NCI-H2196 (cell line): ENCODE measurements at regions not wholly inside any gene's neighbourhood (a gene's known extent, or its start where the extent isn't known, plus 50 kb on each side); places are given as distances from the start of the nearest gene placed in this dataset.
"Not testable (repeated sequence)": the region's sequence is repeated elsewhere in the genome, so short reads cannot be mapped to it uniquely, and the experiment has no call there.

Experiments used
- DNase-seq: peaks from one replicate; lab custom pipeline; 2025; ENCODE audit not compliant: unreplicated experiment; lab: John Stamatoyannopoulos, UW

DNA sequence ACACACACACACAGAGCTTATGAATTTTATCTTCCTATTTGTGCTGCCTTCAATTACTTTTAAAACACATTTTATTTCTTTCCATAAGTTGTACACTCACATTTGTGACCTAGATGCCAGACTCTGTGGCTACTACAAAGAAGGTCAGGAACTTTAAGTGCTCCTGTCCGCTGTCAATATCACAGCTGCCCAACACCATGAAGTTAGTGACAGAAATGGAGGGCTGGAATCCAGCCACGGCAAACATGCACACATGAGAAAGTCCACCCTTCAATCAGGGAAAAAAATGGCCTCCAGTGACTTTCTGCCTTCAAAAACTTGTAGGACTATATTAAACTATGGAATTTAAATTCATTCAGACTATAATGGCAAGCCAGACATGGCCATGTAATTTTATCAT is 334.4 kb upstream of the FSTL5 start:
- no peak for DNase-seq

DNA sequence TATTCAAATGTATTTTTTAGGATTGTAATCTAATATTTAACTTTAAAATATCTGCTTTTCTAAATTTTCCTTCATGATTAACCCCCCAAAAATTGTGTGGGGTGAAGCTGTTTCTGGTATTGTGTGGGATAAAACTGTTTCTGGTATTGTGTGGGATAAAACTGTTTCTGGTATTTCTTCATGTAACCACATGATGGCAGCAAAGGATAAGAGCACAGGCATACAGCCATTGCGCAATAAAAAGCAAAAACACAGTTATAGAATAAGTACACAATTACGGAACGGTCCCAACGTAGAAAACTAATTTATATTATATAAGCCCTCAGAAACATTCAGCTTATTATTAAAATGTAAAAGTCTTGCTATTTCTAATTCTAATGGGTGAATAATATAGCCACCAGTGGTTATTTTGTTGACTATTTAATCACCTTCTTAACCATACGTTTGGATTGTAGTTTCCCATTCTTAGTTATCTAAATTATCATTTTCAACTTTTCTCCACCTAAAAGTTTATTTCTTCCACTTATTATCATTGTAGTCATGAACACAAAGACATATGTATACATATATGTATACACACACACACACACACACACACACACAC is 333.9 kb upstream of the FSTL5 start:
- DNase-seq, result peak; percentile 13

DNA sequence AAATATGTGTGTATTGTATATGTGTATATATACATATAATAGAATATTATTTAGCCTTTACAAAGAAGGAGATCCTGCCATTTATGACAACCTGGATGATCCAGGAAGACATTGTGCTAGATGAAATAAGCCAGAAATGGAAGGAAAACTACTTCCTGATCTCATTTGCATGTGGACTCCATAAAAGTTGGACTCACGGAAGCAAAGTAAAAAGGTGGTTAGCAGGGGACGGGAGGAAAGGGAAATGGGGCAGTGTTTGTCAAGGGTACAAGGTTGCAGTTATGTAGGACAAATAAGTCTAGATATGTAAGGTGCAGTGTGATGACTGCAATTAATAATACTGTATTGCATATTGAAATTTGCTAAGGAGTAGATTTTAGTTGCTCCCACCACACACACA is 331.1 kb upstream of the FSTL5 start:
- DNase-seq, result no peak

DNA sequence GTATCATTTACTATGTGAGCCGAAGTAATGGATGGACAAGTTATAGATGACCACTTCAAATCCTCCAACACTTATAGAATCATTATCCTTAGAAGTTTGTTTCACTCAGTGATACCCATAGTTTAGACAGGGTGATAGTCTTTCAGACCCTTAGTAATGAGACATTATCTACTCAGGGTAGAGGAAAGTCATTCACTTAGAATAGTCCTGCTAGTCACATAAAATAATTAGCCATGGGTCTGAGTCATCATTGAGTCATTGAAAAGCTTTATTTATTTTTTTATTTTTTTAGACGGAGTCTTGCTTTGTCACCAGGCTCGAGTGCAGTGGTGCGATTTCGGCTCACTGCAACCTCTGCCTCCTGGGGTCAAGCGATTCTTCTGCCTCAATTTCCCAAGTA is 321.7 kb upstream of the FSTL5 start:
- DNase-seq, result no peak

DNA sequence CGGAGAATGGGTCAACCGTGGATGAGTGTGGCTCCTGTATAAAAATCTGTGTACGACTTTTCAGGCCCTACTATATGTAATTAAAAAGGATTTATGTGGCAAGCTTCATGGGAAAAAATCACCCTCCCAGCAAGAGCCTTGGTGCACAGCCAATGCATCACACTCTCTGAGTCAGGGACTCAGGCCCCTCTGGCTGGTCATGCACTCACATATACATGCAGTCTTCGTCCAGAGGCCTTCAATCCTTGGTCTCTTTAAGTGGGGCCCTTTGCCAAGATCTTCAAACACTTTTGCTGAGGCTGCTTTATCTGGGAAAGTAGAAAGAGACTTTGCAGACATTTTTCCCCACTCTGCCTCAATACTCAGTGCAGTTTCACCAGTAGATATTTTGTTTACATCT is 311.4 kb upstream of the FSTL5 start:
- DNase-seq, result no peak

DNA sequence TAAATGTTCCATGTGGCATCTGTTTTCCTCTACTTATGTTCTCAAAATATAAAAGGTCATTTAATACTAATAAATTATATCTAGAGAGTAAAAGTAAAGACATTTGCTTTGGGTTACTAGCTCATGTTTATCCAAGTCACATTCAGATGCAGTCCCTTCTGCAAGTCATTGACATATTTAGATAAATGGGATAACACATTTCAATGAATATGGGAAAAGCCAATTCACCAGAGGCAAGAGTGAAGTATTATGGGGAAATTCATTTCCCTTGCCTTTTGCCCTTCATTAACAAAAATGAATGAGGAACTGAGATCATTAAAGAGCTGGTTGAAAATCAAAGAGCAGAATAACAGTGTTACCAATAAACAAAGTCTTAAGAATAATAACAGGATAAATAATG is 306.2 kb upstream of the FSTL5 start:
- DNase-seq, result no peak

DNA sequence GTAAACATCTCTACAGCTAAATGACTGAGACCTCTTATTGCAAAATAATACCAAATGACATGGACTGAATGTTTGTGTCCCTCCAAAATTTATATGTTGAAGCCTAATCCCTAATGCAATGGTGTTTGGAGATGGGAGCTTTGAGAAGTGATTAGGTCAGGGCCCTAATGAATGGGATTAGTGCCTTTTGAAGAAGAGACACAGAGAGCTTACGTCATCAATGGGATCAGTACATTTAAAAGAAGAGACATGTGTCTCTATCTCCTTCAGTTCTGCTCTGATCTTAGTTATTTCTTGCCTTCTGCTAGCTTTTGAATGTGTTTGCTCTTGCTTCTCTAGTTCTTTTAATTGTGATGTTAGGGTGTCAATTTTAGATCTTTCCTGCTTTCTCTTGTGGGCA is 301.6 kb upstream of the FSTL5 start:
- DNase-seq, result not testable (repeated sequence)

DNA sequence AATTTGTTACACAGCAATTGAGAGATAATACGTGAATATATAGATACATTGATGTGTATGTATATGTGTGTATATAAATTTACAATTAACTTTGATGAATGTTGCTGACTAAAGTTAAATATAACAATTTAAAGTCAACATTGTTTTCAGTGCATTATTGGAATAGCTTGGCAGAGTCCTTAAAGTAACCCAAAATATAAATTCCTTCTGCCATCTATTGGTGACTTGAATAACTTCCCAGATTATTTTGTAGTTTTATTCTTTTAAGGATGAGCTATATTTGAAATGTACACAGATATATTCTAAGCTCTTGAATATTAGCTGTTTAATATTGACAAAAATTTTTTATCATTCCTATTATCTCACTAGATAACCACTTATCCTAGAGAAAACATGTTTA is 298.2 kb upstream of the FSTL5 start:
- DNase-seq, result peak; percentile 0

DNA sequence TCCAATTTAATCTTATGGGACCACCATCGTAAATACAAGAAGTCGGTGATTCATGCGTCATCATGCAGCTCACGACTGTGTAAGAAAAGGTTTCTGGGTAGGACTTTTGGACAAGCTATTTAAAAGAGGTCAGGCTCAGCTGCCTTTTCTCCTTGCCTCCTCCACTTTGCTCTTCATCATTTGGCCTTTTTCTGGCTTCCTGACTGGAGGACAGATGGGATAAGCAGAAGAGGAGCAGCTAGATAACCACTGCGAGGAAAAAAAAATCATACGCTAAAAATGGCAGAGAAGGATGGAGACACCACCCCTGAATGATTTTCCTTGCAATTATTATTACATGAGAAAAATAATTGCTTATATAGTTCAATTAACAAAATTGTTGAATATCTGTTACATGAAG is 294.3 kb upstream of the FSTL5 start:
- no peak for DNase-seq

DNA sequence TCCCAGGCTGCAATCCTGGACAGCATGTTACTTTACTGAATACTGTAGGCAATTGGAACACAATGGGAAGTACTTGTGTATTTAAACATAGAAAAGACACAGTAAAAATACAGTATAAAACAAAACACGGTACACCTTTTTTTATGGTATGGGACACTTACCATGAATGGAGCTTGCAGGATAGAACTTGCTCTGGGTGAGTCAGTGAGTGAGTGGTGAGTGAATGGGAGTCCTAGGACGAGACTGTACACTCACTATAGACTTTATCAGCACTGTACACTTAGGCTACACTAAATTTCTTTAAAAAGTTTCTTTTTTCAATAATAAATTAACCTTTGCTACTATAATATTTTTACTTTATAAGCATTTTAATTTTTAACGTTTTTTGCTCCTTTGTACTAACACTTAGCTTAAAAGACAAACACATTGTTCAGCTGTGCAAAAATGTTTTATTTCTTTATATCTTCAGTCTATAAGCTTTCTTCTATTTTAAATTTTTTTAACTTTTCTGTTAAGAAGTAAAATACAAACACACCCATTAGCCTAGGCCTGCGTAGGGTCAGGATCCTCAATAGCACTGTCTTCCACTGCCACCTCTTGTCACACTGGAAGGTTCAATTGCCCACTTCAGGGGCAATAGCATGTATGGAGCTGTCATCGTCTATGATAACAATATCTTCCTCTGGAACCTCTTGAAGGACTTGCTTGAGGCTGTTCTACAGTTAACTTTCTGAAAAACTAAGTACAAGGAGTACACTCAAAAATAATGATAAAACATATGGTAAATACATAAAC is 293.5 kb upstream of the FSTL5 start:
- DNase-seq, result no peak

DNA sequence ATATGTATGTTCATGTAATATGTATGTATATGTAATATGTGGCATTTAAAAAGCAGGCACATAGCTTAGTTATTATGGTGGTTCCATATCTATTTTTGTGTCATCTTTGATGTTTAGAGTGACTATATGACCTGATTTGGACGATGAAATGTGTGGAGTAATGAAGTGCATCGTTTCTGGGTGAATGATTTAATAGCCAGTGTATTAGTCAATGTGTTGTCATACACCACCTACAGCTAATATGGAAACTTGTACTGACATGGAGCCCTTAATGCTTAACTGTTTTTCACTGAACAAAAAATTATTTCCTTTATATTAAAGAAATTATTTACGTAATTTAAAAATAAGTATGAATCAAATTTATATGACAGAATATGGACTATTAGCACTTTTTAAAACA is 292.3 kb upstream of the FSTL5 start:
- DNase-seq, result no peak

DNA sequence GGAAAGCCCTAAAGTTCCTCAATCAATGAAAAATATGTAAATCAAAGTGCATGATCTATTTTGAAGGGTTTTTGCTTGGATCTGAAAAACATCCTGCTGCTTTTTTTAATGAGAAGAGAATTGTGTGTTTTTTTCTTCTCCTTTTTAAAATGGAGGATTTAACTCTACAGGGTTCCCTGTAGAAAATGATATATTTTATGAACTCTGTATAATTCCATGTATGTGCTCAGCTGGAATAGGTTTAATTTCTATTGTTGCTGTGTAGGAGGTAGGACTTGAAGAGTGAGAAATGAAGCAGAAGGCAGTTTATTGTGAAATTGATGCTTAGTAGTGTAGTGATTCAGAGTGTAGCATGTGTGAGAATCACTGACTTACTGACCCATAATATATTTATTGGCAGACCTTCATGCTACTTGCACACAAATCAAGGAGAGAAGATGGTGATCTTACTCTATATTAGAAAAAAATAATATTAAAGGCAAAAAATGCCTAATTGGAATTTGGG is 286.8 kb upstream of the FSTL5 start:
- DNase-seq, result no peak

DNA sequence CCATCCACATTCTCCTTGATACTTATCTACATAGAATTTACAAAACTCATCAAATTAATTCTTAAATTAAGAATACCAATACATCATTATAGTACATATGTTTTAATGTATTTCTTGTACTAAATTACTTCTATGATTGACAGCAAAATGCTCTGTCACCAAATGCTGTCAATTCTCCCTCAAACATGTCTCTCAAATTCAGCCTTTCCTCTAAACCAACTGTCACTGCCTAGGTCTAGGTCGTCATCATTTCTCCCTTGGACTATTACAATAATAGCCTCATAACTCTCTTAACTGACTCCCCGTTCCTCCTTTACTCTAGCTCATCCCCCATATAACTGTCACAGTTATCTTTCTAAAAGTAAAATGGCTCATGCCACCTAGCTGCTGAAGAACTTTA is 279.7 kb upstream of the FSTL5 start:
- DNase-seq, result no peak

DNA sequence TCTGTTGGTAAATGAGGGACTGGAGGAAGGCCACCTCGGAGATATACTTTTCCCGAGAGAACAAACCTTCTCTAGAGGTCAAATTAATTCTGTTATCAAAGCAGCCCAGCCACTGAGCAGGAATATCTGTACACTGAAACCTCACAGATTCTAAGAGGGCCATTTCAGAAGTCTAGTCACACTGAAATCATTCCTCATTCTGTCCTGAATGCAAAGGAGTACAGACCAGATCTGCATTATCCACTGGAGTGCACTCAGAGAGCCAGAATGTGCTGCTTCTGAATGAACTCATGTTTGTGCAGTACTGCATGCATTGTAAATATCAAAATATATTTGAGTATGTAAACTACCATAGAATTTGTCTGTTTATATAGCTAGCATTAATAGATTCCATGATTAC is 278.3 kb upstream of the FSTL5 start:
- DNase-seq, result no peak

DNA sequence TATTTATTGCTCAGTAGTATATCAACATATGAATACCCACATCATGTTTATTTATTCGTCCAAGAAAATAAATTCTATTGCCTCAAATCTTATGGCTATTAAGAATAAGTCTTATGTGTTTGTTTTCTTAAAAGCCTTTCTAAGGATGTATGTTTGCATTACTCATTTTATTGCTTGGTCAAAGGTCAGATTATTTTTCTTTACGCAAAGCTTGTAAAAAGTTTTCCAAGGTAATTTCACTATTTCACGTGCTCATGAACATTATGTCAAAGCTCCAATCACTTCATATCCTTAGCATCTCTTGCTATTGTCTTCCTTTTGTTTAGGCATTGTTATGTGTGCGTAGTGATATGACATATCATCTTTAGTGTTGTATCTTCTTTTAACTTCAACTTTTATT is 258.5 kb upstream of the FSTL5 start:
- no peak for DNase-seq

DNA sequence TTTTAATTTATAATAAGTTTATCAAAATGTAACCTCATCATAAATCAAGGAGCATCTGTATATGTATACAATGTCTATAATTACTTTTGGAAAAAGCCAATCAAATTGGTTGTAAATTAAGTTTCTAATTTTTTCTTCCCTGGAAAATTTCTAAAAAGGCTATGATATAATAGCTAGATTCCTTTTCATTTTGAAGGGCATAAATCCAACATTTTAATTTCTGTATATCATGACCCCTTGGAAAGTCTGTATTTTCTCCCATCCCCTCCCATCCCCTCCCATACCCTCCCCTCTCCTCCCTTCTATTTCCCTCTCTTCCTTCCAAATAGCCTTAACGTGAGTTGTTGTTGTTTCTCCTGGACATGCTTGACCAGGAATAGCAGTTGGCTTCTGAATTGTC is 247.1 kb upstream of the FSTL5 start:
- no peak for DNase-seq

DNA sequence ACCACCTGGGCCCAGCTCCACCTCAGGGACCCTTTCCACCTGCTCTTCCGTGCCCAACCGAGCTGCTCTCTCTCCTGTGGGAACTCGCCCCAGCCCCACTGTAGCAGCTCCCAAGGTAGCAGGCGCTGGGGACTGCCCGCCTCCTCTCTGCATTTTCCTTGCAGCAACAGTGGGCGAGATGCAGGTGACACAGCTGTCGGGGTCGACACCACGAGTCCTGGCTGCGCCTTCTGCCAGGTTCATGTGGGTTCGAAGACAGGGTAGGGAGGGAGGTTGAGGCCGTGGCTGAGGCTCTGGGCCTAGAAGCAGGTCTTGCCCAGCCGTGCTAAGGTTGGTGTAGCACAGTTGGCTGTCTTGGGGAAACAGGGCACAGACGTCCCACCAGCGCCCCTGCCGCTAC is 245.2 kb upstream of the FSTL5 start:
- no peak for DNase-seq

DNA sequence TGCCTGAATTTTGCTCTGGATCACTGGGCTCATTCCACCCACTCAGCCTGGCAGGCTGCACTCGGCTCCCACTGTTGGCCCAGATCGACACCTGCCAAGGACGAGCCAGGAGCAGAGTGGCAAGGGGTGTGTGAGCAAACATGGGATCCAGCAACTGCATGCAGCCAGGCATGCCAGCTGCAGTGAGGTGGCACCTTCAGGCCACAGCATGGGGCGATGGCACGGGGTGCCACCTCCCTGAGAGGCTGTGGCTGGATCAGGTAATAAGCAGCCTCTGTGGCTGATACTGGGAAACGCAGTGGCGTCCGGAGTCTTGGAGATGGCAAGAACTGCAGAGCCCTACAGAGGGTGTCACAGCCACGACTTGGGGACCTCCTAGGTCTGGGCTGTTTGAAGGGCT is 244.5 kb upstream of the FSTL5 start:
- DNase-seq, result no peak

DNA sequence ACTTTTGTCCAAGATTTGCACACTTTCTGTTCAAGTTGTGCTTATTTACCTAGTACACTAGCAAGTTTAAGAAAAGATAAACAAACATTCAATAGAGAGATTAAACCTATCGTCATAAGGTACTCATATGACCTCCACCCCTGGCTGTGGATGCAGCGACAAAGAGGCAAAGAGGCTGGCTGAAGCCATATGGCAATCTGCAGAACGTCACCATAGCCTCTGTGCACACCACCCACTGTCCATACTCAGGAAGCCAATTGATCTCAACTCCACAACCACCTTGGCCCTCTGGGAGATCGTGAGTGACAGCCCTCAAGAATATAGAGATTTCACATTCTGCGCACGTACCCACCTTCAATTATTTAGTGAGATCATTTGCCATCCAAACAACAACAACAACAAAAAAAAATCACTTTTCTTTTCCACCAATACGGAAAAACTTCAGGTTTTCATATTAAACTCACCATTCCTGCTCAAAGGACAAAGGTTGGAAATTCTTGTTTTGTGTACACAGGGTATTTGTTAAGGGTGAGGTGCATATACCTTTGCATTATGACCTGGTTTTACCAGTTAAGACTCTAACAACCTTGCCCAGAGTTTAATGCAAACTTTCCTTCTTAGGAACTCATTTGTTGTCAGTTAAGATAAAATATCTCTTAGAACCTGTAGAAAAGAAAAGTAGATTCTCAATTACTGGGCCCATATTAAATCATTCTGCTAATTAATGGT is 243.0 kb upstream of the FSTL5 start:
- no peak for DNase-seq

DNA sequence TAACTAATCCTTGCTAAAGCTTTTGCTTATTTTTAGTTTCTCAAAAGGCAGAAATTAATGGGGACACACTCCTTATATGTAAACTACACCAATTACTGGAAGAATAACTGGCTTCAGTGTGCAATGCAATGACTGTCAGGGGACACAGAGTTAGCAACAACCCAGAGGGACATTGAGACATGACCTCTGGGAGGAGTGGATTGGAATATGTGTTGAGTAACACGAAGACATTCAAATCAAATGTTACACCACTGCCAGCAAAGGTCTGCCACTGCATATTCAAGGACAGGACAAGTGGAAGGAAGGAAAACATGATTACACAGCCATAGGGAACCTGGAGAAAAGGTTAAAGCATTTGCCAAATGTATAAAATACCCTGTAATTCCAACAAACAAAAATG is 240.1 kb upstream of the FSTL5 start:
- DNase-seq, result no peak

DNA sequence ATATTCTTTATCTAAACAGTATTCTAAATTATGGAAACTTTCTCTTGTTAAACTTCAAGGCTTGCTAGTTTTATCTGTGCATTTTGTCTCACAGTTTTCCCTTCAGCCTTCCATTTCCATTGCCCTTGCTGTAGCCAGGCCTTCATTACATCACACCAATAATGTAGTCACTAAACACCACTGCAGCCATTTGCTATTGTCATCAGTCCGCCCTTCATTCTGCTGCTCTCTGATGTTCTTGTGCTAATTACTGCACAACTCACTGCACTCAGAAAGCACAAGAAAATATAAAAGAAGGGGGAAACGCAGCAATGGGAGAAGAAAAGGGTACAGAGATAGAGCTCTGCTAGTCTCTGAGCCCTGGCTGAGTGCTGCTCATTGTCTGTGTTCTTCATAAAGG is 239.6 kb upstream of the FSTL5 start:
- DNase-seq, result no peak

DNA sequence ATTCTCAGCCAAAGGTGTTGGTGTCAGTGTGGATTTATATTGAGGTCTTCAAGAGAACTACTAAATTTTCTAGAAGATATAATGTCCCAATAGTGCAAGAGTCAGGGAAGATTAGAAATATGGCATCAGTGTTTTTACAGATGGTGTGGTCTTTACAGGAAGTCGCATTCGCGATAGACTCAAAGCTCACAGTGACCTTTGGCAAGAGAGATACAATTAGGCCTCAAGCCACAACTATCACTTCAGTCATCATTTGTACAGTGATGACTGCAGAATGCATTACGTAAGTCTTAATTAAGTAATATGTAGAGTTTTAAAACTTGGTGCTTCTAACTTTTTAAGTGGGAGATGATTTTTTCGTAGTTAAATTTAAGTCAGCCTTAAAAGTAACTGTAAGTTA is 237.2 kb upstream of the FSTL5 start:
- no peak for DNase-seq
